ENCODE measurements at regions not wholly inside any gene's neighbourhood (a gene's known extent, or its start where the extent isn't known, plus 50 kb on each side); places are given as distances from the start of the nearest gene placed in this dataset.

DNA sequence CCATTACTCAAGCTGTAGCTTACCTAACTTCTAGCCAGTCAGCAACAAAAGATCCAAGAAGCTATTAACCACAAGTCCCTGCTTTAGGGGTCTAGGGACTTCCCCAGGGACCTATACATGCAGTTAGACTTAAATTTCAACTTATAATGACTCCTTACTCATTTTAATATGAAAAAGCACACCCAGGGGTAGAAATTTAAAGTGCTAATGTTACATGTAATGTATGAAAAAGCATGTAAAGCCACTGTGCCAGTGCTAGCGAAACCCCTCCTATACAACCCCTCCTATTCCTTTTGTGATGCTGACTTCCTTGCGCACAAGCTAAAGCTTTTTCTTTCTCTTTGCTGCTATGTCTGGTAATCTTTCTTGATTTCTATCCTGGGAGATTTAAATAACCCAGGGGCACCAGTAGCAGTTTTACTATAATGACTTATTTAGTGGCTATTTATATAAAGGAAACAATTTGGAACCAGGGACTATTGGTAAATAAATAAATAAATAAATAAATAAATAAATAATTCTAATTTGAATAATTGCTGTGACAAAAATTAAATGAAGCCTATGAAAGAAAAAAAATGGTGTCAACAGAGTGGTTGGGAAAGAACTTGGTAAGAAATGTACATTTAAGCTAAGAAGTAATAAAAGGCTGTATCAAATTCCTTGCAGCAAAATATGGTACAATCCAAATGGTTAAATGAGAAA is 110.5 kb upstream of the MAGI2 start:
- TF ChIP-seq, protein P1, sequence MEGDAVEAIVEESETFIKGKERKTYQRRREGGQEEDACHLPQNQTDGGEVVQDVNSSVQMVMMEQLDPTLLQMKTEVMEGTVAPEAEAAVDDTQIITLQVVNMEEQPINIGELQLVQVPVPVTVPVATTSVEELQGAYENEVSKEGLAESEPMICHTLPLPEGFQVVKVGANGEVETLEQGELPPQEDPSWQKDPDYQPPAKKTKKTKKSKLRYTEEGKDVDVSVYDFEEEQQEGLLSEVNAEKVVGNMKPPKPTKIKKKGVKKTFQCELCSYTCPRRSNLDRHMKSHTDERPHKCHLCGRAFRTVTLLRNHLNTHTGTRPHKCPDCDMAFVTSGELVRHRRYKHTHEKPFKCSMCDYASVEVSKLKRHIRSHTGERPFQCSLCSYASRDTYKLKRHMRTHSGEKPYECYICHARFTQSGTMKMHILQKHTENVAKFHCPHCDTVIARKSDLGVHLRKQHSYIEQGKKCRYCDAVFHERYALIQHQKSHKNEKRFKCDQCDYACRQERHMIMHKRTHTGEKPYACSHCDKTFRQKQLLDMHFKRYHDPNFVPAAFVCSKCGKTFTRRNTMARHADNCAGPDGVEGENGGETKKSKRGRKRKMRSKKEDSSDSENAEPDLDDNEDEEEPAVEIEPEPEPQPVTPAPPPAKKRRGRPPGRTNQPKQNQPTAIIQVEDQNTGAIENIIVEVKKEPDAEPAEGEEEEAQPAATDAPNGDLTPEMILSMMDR (IDR thresholded peaks at IDR 0.05): no peak
- no peak for TF ChIP-seq POLR2A (IDR thresholded peaks at IDR 0.05)
- WGBS, 2 donors: 92 to 95% methylated on average over 2 of the region's 2 CpGs
- intact Hi-C loops (cut with DNase I; ENCODE audit: low total_unique reads): no loop called here
- no peak for DNase-seq (ENCODE audit: low spot score in 2 of 2)
- no peak overlapping the region for H3K4me3 ChIP-seq (ENCODE audit: low read depth, poor library complexity, severe bottlenecking)

DNA sequence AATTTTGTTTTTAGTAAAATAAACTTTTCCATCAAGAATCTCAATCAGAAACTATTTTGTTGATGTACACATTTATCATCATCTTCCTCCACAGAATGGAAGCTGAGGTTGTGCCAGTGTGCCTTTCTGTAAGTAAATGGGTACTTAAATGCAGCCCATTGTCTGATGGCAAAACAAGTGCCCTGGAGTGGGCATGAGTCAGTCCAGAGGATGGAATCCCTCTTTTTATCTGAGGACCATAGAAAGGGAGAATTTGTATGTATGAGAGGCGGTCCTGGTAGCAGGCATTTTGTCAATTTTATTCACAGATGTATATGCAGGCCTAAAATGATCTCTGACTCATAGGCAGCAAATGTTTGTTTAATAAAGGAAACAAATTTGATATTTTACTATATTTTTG is 102.1 kb upstream of the MAGI2 start:
- intact Hi-C loops (cut with DNase I; ENCODE audit: low total_unique reads): no loop called here
- TF ChIP-seq POLR2A (IDR thresholded peaks at IDR 0.05): no peak
- TF ChIP-seq, protein P1 (IDR thresholded peaks at IDR 0.05): no peak
- 89% methylated on average over 1 of the region's 1 CpG for WGBS, 2 donors

DNA sequence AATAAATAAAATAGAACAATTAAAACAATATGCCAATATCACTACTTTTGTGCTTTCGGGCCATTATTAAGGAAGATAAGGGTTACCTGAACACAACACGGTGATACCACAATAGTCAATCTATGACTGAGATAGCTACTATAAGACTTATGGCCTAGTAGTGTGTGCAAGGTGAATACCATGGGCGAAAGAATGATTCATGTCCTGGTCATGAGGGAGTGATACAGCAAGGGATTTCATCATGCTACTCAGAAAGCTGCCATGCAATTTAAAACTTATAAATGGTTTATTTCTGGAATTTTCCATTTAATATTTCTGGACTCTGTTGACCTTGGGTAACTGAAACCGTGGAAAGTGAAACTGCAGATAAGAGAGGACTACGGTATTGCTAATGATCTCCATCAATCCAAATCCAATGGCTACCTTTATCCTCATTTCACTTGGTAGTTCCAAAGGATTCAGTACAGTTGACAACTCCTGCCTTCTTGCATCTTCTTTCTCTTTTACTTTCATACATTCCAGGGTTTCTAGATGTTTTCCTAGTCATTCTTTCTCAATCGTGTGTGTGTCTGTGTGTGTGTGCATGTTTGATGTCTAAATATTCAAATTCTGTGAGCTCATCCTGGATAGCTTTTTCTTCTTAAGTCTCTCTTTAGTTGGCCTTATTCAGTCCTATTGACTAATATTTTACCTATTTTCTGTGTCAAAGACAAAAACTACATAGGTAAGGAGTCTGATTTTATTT is 100.5 kb upstream of the MAGI2 start:
- no peak overlapping the region for H3K4me3 ChIP-seq (ENCODE audit: low read depth, poor library complexity, severe bottlenecking)
- 89 to 91% methylated on average over 6 of the region's 6 CpGs for WGBS, 2 donors
- no peak for DNase-seq (ENCODE audit: low spot score in 2 of 2)
- TF ChIP-seq POLR2A (IDR thresholded peaks at IDR 0.05): no peak
- TF ChIP-seq, protein P1 (IDR thresholded peaks at IDR 0.05): no peak
- intact Hi-C loops (cut with DNase I; ENCODE audit: low total_unique reads): no loop called here

More for the DNA sequence above, 102.1 kb upstream of the MAGI2 start:
- H3K4me3 ChIP-seq (ENCODE audit: low read depth, poor library complexity, severe bottlenecking): no peak overlapping the region
- no peak for DNase-seq (ENCODE audit: low spot score in 2 of 2)

DNA sequence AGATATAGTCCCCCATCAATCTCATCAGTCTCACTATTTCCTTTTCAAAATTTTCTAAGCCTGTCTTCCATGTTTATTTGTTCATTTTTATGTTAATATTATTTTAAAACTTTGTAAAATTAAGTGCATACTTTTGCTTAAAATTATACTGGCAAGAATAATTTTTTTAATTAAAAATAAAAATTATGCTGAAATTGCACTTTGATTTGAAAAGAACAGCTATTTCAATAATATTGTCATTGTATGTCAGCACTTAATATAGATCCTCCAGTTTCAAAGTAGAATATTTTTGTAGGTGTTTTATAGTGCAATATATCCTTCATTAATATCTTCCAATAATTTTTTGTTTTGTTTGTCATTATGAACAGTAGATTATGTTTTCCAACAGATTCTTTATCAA is 99.0 kb upstream of the MAGI2 start:
- TF ChIP-seq, protein P1 (IDR thresholded peaks at IDR 0.05): no peak
- TF ChIP-seq POLR2A (IDR thresholded peaks at IDR 0.05): no peak
- intact Hi-C loops (cut with DNase I; ENCODE audit: low total_unique reads): no loop called here
- no peak for DNase-seq (ENCODE audit: low spot score in 2 of 2)
- H3K4me3 ChIP-seq (ENCODE audit: low read depth, poor library complexity, severe bottlenecking): no peak overlapping the region

DNA sequence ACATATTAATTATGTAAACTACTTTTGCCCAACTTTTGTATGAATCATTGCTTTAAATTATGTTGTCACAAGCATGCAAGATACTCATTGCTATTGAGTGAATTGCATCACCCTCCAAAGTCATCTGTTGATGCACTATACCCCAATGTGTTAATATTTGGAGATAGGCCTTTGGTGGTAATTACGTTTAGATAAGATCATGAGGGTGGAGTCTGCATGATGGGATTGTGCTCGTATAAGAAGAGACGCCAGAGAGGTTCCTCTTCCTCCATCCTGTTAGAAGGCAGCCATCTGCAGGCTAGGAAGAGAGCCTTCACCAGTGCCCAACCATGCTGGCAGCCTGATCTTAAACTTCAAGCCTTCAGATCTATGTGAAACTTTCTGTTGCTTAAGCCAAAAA is 95.3 kb upstream of the MAGI2 start:
- intact Hi-C loops (cut with DNase I; ENCODE audit: low total_unique reads): no loop called here
- no peak for DNase-seq (ENCODE audit: low spot score in 2 of 2)
- TF ChIP-seq, protein P1 (IDR thresholded peaks at IDR 0.05): no peak
- TF ChIP-seq POLR2A (IDR thresholded peaks at IDR 0.05): no peak
- 24 to 38% methylated on average over 3 of the region's 3 CpGs for WGBS, 2 donors
- no peak overlapping the region for H3K4me3 ChIP-seq (ENCODE audit: low read depth, poor library complexity, severe bottlenecking)
